ENCODE measurements at regions not wholly inside any gene's neighbourhood (a gene's known extent, or its start where the extent isn't known, plus 50 kb on each side); places are given as distances from the start of the nearest gene placed in this dataset.
"Not testable (repeated sequence)": the region's sequence is repeated elsewhere in the genome, so short reads cannot be mapped to it uniquely, and the experiment has no call there.

DNA sequence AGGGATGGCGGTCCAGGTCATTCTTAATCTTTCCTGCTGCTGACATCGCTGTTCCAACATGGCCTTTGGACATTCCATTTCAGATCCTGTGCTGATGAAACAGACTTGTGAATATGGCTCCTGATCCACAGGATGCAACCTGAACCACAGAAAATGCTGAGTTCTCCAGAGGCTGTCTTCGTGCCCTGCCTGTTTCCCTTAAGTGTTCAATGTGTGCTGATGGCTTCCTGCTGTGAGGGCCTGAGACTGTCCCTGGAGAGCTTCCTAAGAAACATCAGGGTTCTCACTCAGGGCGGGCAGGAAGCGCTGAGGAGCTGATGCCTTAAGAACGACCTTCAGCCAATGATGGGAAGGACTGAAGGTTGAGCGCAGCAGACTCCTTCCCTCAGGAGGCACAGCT, 909.4 kb downstream of the UQCRFS1 start:
- DNase-seq = no peak

DNA sequence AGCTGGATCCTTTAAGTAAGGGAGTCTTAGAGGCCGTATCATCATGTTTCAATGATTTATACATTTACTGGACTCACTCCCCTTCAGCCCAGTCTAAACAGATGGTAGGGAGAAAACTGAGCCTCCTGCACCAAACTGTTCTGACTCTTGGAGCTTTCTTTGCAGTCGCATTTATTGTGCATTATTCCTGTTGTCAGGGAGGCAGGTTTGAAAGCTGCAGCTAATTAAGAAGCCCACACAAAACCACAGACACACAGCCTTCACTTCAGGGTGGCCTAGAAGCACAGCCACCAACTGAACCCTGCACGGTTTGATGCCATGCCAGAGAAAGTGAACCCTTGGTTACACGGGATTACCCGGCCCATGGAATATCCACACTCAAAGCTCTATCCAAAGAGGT, 911.0 kb downstream of the UQCRFS1 start:
- DNase-seq = no peak

DNA sequence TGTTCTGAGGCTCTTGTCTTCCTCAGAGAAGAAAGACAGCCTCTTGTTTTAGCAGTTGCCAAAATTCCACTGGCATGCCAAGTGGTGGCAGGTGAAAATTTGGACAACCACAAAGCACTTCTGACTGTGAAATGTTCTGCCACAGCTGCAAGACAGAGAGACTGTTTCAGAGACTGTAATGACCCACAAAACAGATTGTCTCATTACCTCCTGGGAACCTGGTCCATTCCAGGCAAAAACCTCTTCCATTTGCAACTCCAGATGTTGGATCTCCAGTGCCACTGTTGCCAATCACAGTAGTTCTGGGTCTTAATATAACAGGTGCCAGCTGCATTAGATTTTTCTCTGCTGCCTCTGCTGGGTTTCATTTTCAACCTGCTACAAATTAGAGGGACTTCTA, 911.5 kb downstream of the UQCRFS1 start:
- DNase-seq = no peak

DNA sequence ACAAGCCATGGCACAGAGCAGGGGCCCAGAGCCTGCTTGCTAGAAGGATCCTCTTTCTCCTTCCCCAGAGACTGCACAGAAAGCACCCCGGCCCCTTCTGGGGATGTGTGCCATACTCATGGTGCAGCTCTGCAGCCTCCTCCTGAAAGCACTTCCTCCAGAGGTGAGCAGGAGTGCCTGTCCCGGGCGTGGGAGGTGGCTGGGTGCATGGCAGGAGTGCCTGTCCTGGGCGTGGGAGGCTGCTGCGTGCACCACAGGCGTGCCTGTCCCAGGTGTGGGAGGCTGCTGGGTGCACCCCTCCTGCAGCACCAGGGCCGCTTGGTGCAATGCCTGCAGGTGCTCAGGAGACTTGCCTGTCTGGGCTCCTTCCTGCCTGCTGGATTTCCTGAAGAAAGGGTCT, 913.3 kb downstream of the UQCRFS1 start:
- no peak for DNase-seq

DNA sequence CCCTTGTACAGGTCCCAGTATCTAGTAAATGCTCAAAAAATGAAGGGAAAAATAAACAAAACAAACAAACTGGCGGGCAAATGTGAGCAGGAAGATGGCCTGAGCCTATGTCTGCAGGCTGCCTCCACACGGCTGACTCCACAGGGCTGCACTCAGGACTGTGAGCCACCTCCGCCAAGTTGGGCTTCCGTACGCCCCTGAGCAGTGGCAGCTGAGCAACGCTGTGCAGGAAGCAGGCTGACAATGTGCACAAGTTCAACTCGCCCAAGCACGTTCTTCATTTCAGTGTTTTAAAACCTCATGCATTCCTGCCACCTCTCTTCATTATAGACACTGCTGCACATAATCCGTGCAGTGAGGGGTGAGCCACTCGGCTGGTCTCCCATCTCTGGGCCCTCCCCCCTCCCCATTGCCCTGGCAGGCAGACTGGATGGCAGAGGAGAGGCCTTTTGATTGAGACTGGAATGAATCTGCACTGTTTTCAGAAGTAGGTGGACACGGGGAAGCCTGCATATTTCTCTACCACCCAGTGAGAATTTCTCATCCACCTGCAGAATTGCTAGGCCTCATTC, 915.3 kb downstream of the UQCRFS1 start:
- DNase-seq = no peak

DNA sequence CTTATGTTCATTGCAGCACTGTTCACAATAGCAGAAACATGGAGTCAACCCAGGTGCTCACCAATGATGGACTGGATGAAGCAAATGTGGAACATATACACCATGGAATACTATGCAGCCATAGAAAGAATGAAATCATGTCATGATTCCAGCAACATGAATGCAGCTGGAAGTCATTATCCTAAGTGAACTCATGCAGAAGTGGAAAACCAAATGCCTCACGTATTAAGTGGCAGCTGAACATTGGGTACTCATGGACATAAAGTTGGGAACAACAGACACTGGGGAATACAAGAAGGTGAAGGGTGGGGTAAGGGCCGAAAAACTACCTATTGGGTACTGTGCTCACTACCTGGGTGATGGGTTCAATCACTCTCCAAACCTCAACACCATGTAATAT, 915.9 kb downstream of the UQCRFS1 start:
- DNase-seq = no peak

DNA sequence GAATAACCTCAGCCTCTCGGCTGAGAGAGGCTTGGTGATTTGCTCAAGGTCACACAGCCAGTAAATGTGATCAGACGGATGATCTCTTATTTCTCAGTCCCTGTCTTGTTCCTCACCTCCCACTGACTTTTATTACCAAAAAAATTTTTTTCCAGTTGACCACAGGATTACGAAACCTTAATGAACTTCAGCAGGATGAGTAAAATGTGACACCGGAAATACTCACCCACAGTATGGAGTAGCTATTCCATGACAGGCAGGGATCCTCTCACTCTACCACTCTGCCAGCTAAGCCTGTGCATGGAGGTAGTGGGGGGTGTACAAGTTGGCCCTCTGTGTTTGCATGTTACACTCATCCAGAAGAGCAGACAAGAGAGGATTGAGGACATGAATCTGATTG, 916.4 kb downstream of the UQCRFS1 start:
- DNase-seq = no peak

DNA sequence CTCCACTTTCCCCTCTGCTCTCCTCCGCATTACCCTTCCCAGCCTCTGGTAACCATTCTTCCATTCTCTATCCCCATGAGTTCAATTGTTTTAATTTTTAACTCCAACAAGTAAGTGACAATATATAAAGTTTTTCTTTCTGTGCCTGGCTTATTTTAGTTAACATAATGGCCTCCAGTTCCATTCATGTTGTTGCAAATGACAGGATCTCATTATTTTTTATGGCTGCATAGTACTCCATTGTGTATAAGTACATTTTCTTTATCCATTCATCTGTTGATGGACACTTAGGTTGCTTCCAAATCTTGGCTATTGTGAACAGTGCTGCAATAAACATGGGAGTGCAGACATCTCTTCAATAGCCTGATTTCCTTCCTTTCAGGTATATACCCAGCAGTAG, 918.0 kb downstream of the UQCRFS1 start:
- DNase-seq = not testable (repeated sequence)

DNA sequence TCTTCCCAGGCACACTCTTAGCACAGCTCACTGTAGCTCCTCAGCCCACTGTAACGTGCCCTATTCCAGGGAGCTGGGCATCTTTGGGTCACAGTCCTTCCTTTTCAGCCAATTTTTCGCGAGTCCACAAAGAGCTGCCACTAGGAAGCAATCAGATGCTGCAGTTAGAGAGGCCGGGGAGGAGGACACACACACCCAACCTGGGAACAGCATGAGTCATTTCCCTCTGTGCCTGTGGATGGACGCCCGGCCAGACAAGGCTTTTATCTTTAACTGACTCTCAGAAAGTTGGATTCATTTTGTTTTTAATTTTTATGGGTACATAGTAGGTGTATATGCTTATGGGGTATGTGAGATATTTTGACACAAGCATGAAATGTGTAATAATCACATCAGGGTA, 918.6 kb downstream of the UQCRFS1 start:
- no peak for DNase-seq

DNA sequence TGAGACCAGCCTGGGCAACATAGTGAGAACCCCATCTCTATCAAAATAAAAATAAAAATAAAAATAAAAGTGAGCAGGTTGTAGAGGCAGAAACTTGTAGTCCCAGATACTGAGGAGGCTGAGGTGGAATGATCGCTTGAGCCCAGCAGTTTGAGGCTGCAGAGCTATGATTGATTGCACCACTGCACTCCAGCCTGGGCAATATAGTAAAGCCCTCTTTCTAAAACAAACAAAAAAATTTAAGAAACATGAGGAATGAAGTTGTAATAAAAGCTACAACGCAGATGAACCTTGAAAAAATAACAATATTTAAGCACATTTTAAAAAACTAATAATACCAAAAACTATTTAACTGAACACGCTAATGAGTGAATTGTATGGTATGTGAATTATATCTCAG, 919.3 kb downstream of the UQCRFS1 start:
- no peak for DNase-seq

DNA sequence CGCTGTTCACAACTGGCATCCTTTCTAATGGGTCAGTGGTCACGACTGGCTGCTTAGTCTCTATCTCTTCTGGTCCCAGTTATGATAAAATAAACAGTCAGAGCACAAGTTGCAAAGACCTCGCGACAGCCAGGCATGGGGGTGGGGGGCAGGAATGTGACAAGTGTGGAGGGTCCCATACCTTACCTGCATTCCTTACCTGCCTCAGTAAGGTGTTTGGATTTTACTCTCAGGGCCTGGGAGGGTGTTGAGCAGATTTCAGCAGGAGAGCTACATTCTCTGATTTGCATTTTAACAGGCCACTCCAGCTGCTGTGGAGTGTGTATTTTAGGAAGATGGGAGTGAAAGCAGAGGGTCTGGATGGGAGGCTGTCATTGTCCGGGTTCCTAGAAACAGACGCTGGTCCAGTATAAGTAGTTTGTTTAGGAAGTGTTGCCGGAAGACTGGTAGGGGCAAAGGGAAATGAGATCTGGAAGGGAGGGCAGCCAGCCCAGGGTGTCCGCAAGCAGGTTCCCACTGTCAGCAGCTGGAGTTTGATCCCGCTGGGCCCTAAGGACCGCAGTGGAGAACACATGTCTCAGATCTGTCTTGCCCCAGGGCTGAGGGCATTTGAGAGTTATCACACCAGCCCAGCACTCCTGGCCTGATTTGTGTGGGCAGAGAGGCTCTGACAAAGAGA, 920.0 kb downstream of the UQCRFS1 start:
- DNase-seq = no peak

DNA sequence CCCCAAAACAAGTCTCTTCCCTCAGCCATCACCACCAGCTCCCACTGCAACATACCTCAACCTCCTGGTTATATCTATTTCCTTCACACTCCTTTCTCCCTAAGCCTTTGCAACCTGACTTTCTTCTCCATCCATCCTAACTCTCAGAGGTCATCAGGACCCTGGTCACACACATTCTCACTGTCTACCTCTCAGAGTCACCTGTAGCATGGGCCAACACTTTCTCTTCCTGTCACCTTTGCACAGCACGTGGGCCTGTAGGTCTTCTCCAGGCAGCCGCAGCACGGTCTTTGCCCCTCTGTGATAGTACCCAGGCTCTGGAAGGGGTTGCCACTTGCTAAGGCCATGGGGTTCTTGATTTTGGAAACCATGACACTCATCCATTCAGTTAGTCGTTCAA, 921.1 kb downstream of the UQCRFS1 start:
- DNase-seq = no peak

DNA sequence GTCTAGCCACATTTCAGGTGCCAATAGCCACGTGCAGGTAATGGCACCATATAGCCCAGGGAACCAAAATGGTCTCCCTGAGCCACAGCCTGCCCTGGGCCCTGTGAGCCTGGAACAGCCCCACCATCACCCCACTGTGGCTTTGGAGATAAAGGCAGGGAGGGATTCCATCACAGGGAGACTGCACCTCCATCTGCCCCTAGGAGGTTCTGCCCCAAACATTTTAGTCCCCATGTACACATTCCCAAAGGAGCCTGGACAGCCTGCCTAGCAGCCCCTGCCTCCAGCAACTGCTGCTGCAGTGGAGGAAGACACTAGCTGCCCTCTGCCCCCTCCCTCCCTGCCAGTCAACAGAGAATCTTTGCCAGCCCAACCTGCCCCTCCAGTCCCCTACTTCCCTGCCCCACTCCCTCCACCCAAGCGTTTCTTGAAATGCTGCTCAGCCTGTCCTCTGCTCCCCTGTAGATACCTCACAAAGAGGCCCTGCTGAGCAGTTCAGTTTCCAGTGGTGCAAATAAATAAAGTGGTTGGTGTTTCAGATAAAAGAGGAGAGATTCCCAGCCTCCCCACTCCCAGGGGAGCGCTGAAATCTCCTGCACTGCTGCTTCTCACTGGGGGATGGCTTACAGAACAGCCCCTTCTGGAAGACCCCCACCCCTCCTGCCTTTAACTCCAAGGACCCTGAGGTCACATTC, 921.8 kb downstream of the UQCRFS1 start:
- DNase-seq = no peak

DNA sequence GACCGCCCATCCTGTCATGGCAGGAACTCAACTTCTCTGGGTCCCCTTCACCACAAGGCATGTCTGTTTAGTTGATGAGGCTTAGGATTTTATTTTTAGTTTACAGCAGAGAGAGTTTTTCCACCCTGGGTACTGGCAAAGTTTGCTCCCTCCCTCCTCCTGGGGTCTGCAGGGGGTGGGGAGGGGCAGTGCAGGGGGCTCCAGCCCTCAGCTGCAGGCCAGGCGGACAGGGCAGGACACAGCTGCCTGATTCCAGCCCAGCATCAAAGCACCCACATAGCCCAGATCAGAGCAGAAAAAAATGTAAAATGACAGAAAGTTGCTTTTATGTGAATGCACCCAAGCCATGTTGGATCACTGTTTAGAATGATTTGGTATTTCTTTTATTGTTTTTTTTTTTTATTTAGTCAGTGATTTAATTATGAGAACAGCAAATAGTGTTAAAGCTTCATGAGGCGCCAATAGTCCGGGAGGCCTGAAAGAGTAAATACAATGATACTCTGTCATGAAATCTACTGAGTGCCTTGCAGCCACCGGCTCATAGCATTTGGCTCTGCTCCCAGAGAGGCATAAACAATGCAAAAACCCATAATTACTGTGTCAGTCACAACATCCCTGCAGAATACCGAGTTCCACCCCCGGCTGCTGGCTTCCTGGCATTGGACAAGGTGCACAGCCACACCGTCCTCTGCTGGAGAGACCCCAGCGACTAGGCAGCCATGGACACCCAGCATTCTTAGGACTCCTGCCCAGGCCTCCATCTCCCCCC, 923.5 kb downstream of the UQCRFS1 start:
- DNase-seq = no peak

DNA sequence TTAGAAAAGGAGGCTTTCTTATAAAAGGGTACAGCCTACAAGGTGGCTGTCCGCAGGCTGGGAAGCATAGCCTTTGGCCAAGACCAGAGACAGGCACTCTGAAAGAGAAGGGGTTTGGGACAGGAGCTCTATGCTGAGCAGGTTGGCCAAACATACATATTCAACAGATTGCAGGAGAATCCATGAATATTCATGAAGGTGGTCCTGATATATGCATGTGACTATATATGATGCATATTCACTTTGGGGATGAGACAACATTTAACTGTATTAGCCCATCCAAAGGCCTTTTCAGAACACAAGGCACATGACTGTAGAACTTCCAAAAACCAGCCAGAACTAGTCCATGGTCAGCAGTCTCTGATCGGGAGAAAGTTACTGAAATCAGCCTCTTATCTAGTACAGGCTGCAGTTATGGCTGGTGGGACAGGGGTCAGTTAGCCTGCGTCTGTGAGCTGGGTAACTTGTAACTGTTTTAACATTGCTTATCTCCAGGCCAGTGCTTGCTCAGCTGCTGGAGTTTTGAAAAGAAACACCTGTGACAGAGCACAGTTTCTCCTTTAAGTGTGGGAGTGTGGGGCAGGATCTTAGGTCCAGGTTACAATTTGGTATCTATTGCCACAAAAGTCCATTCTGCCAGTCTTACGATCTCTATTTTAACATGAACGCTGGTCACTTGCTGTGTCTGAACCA, 924.2 kb downstream of the UQCRFS1 start:
- no peak for DNase-seq

DNA sequence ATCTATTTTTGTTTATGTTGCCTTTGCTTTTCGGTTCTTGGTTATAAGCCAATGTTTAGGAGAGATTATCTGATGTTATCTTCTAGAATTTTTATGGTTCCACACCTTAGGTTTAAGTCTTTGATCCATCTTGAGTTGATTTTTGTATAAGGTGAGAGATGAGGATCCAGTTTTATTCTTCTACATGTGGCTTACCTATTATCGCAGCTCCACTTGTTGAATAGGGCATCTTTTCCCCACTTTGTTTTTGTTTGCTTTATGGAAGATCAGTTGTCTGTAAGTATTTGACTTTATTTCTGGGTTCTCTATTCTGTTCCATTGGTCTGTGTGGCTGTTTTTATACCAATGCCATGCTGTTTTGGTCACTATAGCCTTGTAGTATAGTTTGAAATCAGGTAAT, 927.0 kb downstream of the UQCRFS1 start:
- DNase-seq = no peak

DNA sequence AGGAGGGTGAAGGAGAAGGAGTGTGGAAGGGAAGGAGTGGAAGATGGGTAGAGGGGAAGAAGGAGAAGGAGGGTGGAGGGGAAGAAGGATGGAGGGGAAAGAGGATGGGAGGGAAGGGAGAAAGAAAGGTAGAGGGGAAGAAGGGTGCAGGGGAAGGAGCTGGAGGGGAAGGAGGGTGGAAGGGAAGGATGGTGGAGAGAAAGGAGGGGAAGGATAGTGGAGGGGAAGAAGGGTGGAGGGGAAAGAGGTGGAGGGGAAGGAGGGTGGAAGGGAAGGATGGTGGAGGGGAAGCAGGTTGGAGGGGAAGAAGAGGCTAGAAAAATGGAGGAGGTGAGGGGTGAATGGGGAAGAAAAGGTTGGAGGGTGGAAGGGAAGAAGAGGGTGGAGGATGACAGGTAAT, 927.9 kb downstream of the UQCRFS1 start:
- no peak for DNase-seq

DNA sequence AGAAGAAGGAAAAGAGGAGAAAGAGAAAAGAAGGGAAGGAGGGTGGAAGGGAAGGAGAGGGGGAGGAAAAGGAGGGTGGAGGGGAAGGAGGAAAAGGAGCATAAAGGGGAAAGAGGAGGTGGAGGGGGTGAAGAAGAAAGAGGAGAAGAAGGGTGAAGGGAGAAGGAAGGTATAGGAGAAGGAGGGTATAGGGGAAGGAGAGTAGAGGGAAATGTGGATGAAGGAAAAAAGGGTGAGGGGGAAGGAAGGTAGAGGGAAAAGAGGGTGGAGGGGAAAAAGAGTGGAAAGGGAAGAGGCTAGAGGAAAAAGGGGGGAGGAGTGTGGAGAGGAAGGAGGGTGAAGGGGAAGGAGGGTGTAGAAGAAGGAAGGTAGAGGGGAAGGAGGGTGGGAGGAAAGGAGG, 928.6 kb downstream of the UQCRFS1 start:
- no peak for DNase-seq

DNA sequence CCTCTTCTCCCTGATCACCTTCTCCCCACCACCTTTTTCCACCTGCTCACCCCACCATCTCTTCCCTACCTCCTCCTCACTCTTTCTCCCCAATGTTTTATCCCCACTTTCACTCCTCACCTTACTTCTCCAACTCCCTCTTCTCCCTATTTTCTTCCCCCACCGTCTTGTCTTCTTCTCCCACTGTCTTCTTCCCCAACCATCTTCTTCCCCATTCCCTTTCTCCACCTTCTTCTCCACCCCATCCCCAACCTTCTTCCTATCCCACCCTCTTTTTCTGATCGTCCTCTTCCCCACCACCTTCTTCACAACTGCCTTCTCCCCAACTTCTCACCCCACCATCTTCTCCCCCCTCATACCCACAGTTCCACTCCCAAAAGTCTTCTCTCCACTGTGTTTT, 929.4 kb downstream of the UQCRFS1 start:
- DNase-seq = no peak

DNA sequence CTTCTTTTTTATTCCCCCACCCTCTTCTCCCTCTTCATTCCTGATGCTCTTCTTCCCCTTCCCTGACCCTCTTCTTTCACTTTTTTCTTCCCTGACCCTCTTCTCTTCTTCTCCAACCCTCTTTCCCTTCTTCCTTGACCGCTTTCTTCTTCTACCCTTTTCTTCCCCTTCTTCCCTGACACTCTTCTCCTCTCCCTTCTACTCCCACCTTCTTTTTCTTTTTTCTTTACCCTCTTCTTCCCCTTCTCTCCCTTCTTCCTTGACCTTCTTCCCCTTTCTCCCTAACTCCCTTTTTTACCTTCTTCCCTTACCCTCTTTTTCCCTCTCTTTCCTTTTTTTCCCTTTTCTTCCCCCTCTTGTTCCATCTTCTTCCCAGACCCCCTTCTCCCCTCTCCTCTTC, 931.3 kb downstream of the UQCRFS1 start:
- no peak for DNase-seq

DNA sequence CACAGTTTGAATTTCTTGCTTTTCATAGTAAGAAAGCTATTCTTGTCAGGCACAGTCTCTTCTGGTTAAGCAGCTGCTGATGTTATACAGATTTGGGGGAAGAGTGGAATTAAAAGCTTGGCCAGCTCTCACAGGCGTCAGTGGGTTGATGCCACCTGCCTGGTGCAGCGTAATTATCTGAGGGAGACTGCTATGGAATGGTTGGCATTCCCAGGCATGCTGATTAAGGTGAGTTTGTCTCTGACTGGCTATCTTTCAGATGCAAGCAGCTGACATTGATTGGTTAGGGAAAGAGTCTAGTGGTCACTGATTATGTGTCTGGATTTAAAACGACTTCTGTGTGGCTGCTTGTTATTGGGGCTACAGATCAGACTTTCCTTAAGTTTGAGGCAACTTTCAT, 948.4 kb downstream of the UQCRFS1 start:
- DNase-seq = no peak

DNA sequence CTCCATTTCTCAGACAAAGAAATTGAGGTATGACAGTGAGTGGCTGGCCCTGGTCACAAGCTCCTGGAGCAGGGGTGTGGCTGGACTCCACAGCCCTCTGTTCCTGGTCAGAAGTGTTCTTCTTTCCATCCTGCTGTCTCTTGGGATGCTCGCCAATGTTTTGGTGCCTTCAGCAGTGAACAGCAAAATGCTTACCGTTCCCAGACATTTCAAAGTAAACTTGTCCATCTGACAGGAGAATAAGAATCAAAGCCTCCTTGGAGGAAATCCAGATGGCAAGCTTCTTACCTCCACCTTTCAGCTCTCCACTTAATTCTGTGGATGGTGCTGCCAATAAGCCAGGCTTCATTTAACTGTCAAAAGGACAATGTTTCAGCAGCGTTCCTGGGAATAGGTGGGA, 954.1 kb downstream of the UQCRFS1 start:
- no peak for DNase-seq

DNA sequence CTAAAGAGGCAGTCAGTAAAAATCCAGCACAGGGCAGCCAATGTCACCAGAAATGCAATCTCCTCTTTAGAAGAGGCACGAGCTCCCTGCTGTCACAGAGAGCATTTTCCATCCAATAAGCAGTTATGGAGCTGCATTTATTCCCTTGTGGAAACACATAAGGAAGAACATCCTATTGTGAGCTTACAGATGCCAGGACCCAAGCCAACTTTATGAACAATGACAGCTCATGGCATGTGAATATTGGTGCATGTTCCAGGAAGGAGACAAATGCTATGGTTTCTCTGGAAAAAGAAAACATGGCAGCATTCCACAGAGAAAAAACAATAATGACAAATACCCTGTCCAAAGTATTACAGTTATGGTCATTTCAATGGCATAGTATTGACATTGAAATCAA, 955.6 kb downstream of the UQCRFS1 start:
- no peak for DNase-seq

Data from stimulated activated naive CD4-positive, alpha-beta T cell treated with Interleukin-2 at 50 U/mL for 16 hours (primary cell).